ENCODE measurements at regions not wholly inside any gene's neighbourhood (a gene's known extent, or its start where the extent isn't known, plus 50 kb on each side); places are given as distances from the start of the nearest gene placed in this dataset.

DNA sequence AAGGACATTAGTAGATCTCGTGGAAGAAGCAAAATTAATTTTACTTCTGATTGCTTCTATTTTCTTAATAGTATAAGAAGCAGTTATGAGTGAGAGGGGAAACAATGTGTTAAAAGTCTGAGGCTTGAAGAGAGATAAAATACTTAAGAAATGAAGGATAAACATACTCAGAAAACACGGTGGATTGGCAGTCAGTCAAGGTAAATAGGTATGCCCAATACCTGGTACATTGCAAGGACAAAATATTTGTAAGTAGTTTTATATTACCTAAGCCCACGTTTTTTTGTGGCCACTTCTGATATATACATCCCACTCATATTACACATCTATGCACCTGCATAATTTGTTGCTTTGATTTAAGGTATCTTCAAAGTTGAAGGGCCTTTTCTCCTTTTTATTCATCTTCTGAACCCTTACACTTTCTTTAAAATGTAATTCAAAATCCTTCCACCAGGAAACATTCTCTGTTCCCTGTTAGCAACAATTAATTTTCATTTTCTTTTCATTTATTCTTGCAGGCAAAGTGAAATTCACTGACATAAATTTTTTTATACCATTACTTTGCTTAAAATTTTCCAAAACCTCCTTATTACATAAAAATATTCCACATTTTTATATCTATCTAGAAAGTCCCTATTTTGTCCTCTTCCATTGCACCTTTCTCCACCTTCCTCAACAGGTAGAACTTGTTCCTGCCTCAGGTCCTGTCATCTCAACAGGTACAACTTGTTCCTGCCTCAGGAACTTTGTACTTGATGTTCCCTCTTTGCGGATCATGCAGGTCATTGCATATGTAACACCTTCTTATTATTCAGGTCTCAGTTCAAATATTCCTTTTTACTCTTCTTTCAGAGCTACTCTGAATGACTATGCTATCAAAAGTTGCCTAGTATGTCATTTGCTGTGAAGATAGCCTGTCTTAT is 755.7 kb upstream of the ALCAM start:
- Histone ChIP-seq H3K9me3 (ENCODE audit: control insufficient read depth, low read length) (no peaks in the 10 kb centered on the region), H3K4me1 (ENCODE audit: control insufficient read depth, insufficient read depth, low read length) (no peaks in the 10 kb centered on the region), H3K4me3 (ENCODE audit: low read length) (no peak overlapping the region), H3K27me3 (ENCODE audit: control insufficient read depth, insufficient read depth) (no peaks in the 10 kb centered on the region), H3K27ac (ENCODE audit: low read length) (no peak overlapping the region)
- intact Hi-C loops (cut with DNase I), result no loop called here
- 54% methylated on average over 4 of the region's 4 CpGs for WGBS
- DNase-seq, result no peak
- no peak for ATAC-seq

DNA sequence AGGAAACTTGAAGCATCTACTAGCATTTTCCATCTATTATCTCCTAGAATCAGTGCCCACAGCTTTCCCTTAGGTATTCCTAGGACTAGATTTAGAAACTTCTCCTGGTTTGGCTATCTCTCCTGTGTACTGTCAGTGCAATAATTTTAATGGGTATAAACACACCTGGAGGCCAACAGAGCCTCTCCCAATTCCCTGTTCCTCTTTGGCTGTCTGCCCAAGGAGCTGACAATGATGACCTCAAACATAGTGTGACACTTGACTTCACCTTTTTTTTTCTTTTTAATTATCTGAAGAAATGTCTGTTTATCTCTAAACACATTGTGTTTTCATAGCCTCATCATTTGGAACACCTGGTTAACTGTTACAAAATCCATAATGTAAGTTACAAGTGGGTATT is 754.5 kb upstream of the ALCAM start:
- Histone ChIP-seq H3K27me3 (ENCODE audit: control insufficient read depth, insufficient read depth) (no peaks in the 10 kb centered on the region), H3K9me3 (ENCODE audit: control insufficient read depth, low read length) (no peaks in the 10 kb centered on the region), H3K4me3 (ENCODE audit: low read length) (no peak overlapping the region), H3K27ac (ENCODE audit: low read length) (no peak overlapping the region), H3K4me1 (ENCODE audit: control insufficient read depth, insufficient read depth, low read length) (no peaks in the 10 kb centered on the region)
- DNase-seq (no peak), ATAC-seq (no peak)
- intact Hi-C loops (cut with DNase I), result no loop called here

DNA sequence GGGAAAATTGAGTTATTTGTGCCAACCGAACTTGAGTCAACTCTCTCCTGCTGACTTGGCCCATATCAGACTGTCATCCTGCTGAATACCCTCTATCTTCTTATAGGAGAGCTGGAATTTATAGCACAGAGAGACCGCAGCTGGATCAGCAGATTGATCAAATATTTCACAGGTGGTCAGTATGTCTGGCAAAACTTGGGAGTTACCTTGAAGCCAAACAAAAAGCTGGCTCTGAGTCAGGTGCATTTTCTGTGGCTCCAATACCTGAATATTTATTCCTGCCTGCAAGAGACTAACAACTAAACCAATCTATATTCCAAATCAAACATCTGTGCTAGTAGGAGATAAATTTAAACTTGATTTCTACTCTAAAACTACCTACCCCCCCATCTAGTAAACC is 752.1 kb upstream of the ALCAM start:
- ATAC-seq (no peak), DNase-seq (no peak)
- no peaks in the 10 kb centered on the region for H3K4me1 ChIP-seq (ENCODE audit: control insufficient read depth, insufficient read depth, low read length)
- H3K27ac ChIP-seq (ENCODE audit: low read length), result no peak overlapping the region
- intact Hi-C loops (cut with DNase I), result no loop called here
- H3K9me3 ChIP-seq (ENCODE audit: control insufficient read depth, low read length), result no peaks in the 10 kb centered on the region
- H3K4me3 ChIP-seq (ENCODE audit: low read length), result no peak overlapping the region
- 90% methylated on average over 2 of the region's 2 CpGs for WGBS
- H3K27me3 ChIP-seq (ENCODE audit: control insufficient read depth, insufficient read depth), result no peaks in the 10 kb centered on the region

DNA sequence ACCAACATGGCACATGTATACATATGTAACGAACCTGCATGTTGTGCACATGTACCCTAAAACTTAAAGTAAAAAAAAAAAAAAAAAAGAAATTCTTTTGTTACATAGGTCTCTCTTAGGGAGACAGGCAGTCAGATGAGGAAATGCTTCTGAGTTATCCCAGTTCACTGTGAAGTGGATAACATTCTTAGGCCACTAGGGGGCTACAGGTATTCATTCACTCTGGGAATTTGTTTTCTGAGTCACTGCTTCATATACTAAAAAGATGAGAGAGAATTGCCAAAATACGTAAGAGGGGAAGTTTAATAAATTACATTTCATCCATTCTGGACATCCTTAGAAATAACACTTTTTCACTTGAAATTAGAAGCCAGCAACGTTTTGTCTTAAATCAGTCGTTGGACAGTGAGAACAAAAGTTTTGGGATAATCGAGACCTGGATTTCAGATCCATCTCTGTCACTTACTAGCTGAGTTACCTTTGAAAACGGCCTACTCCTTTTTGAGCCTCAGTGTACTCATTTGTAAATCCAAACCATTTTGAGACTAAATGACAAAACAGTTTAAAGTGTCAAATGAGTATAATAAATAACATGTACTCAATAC is 738.4 kb upstream of the ALCAM start:
- H3K4me3 ChIP-seq (ENCODE audit: low read length), result no peak overlapping the region
- 58% methylated on average over 6 of the region's 6 CpGs for WGBS
- no peaks in the 10 kb centered on the region for H3K4me1 ChIP-seq (ENCODE audit: control insufficient read depth, insufficient read depth, low read length)
- no peak for ATAC-seq
- no peaks in the 10 kb centered on the region for H3K9me3 ChIP-seq (ENCODE audit: control insufficient read depth, low read length)
- H3K27me3 ChIP-seq (ENCODE audit: control insufficient read depth, insufficient read depth), result no peaks in the 10 kb centered on the region
- H3K27ac ChIP-seq (ENCODE audit: low read length), result no peak overlapping the region
- DNase-seq, result no peak
- intact Hi-C loops (cut with DNase I), result no loop called here

DNA sequence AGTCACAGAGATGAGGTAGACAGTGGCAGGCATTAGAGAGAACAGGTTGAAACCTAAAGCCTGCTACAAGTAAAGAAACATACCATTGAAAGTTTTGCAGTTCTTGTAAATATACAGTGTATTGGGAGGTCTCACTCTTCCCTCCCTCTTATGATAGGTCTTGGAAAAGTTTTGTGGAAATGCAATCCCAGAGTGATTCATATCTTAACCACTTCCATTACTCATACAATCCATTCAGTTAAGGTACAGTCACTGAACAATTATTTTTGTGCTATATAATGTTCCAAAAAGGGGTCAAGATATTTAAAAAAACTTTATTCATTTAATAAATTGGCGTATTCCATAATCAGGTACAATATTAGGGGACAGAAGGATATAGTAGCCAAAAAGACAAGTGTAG is 737.7 kb upstream of the ALCAM start:
- Histone ChIP-seq H3K4me3 (ENCODE audit: low read length) (no peak overlapping the region), H3K27me3 (ENCODE audit: control insufficient read depth, insufficient read depth) (no peaks in the 10 kb centered on the region), H3K27ac (ENCODE audit: low read length) (no peak overlapping the region), H3K9me3 (ENCODE audit: control insufficient read depth, low read length) (no peaks in the 10 kb centered on the region), H3K4me1 (ENCODE audit: control insufficient read depth, insufficient read depth, low read length) (no peaks in the 10 kb centered on the region)
- 39% methylated on average over 1 of the region's 1 CpG for WGBS
- intact Hi-C loops (cut with DNase I), result no loop called here
- DNase-seq (no peak), ATAC-seq (no peak)

DNA sequence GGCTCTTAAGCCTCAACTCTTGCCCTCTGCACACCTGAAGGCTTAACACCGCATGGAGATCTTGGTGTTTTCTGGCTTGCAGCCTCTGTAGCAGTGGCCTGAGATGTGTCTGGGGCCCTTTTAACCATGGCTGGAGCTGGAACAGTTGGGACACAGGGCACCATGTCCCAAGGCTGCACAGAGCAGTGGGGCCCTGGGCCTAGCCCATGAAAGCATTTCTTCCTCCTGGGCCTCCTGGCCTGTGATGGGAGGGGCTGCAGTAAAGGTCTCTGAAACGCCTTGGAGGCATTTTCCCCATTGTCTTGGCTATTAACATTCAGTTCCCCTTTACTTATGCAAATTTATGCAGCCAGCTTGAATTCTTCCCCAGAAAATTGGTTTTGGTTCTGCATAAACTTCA is 735.5 kb upstream of the ALCAM start:
- Histone ChIP-seq H3K4me3 (ENCODE audit: low read length) (no peak overlapping the region), H3K4me1 (ENCODE audit: control insufficient read depth, insufficient read depth, low read length) (no peaks in the 10 kb centered on the region), H3K9me3 (ENCODE audit: control insufficient read depth, low read length) (no peaks in the 10 kb centered on the region), H3K27ac (ENCODE audit: low read length) (no peak overlapping the region), H3K27me3 (ENCODE audit: control insufficient read depth, insufficient read depth) (no peaks in the 10 kb centered on the region)
- WGBS, result 76% methylated on average over 2 of the region's 2 CpGs
- intact Hi-C loops (cut with DNase I), result no loop called here
- no peak for DNase-seq
- ATAC-seq, result no peak

DNA sequence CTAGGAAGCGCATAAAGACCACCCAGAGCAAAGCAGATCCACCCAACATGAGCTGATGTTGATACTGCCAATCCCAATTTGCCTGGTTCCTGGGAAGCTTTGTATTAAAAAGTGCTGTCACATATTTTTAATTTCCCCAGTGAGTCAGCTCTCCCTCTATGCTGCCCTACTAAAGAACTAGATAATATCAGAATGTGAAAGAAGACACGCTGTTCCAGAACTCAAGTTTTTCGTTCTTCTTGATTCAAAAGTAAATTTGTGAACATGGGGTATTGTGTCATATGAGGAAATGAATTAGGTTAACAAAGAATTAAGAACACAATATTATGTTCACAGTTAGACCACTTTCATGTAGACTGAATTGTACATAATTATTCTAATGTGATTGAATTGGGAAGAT is 734.2 kb upstream of the ALCAM start:
- Histone ChIP-seq H3K4me1 (ENCODE audit: control insufficient read depth, insufficient read depth, low read length) (no peaks in the 10 kb centered on the region), H3K27me3 (ENCODE audit: control insufficient read depth, insufficient read depth) (no peaks in the 10 kb centered on the region), H3K27ac (ENCODE audit: low read length) (no peak overlapping the region), H3K9me3 (ENCODE audit: control insufficient read depth, low read length) (no peaks in the 10 kb centered on the region), H3K4me3 (ENCODE audit: low read length) (no peak overlapping the region)
- no peak for DNase-seq
- intact Hi-C loops (cut with DNase I), result no loop called here
- no peak for ATAC-seq
- 76% methylated on average over 3 of the region's 3 CpGs for WGBS

DNA sequence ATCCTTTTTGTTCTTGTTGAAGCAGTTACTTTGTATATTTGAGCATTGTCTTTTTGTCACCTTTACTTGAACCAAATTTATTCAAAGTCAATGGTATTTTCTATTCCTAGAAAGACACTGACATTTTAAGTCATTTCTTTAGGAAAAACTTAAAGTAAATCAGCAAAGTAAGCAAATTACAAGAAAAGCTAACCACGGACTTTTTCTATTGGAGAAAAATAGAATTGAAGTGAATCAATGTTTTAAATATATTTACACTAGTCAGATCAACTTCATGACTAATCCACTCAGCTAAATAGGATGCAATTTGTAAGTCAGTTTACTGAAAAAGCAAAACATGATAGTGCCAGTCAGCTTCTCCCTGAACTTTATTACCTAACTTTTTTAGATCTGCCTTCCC is 733.8 kb upstream of the ALCAM start:
- DNase-seq, result no peak
- 80% methylated on average over 1 of the region's 1 CpG for WGBS
- Histone ChIP-seq H3K4me1 (ENCODE audit: control insufficient read depth, insufficient read depth, low read length) (no peaks in the 10 kb centered on the region), H3K4me3 (ENCODE audit: low read length) (no peak overlapping the region), H3K9me3 (ENCODE audit: control insufficient read depth, low read length) (no peaks in the 10 kb centered on the region), H3K27me3 (ENCODE audit: control insufficient read depth, insufficient read depth) (no peaks in the 10 kb centered on the region), H3K27ac (ENCODE audit: low read length) (no peak overlapping the region)
- ATAC-seq, result no peak
- intact Hi-C loops (cut with DNase I), result no loop called here

DNA sequence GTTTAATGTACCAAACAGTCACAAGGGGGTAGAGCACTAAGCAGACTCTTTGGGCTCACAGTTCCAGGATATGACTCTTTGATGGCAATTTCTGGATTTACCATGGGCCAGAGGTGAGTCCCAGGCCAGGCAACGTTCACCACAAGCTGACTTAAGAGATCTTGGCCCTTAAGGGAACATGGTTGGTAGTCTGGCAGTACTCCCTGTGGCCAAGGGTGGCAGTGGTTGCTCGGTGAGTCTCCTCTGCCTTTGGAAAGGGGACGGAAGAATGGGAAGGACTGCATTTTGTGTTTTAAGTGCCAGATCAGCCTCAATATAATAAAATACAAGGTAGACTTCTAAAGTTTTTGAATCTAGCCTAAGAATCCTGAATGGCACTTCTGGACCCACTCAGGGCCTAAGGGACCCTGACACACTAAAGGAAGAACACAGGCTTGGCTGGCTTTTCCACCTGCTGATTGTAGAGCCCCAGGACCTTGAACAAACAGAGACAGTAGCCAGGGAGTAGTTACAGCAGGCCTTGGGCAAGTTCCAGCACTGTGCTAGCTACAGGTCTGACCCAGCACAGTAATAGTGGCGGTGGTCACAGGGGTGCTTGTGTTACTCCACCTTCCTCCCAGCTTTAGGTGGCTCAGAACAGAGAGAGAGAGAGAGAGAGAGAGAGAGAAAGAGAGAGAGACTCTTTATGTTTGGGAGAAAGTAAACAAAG is 730.7 kb upstream of the ALCAM start:
- H3K4me1 ChIP-seq (ENCODE audit: control insufficient read depth, insufficient read depth, low read length), result no peaks in the 10 kb centered on the region
- no peaks in the 10 kb centered on the region for H3K27me3 ChIP-seq (ENCODE audit: control insufficient read depth, insufficient read depth)
- DNase-seq (no peak), ATAC-seq (no peak)
- H3K27ac ChIP-seq (ENCODE audit: low read length), result no peak overlapping the region
- no peaks in the 10 kb centered on the region for H3K9me3 ChIP-seq (ENCODE audit: control insufficient read depth, low read length)
- no peak overlapping the region for H3K4me3 ChIP-seq (ENCODE audit: low read length)
- WGBS, result 79% methylated on average over 4 of the region's 4 CpGs
- intact Hi-C loops (cut with DNase I), result no loop called here

DNA sequence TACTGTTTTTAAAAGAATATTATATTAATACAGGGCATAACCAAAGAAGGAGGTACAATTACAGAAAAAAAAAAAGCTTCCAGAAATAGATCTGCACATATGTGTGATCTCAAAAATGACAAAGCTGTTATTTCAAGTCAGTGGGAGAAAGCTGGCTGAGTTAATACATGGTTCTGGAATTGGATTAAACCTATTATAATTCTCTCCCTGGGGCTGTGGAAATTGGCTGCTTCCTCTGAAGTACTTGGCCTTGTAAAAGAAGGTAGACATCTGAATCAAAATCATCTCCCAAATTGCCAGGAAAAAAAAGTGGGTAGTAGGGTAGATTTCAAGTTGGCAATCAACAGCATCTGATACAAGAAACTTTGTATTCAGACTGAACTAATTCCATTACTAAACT is 723.9 kb upstream of the ALCAM start:
- no peaks in the 10 kb centered on the region for H3K4me1 ChIP-seq (ENCODE audit: control insufficient read depth, insufficient read depth, low read length)
- ATAC-seq (no peak), DNase-seq (no peak)
- intact Hi-C loops (cut with DNase I), result no loop called here
- H3K9me3 ChIP-seq (ENCODE audit: control insufficient read depth, low read length), result no peaks in the 10 kb centered on the region
- no peaks in the 10 kb centered on the region for H3K27me3 ChIP-seq (ENCODE audit: control insufficient read depth, insufficient read depth)
- H3K4me3 ChIP-seq (ENCODE audit: low read length), result no peak overlapping the region
- no peak overlapping the region for H3K27ac ChIP-seq (ENCODE audit: low read length)

DNA sequence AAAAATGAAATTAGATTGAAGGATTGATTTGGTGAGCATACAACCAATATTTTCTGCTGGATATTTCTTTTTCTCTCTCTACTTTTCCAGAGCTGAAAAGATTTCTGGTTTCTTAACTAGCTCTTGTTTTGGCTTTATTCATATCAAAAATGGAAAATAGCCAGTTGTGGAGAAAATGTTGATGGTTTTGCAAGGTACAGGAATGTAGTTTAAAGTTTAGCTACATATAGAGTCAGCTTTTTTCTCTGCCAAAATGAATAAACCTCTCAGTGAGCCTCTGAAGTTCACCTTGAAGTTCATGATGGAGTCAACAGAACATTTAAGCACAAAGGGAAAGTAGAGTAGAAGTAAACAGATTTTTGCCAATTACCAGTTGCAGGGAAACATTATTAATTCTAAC is 720.5 kb upstream of the ALCAM start:
- ATAC-seq (no peak), DNase-seq (no peak)
- intact Hi-C loops (cut with DNase I), result no loop called here
- no peak overlapping the region for H3K4me3 ChIP-seq (ENCODE audit: low read length)
- no peaks in the 10 kb centered on the region for H3K9me3 ChIP-seq (ENCODE audit: control insufficient read depth, low read length)
- H3K4me1 ChIP-seq (ENCODE audit: control insufficient read depth, insufficient read depth, low read length), result no peaks in the 10 kb centered on the region
- no peak overlapping the region for H3K27ac ChIP-seq (ENCODE audit: low read length)
- H3K27me3 ChIP-seq (ENCODE audit: control insufficient read depth, insufficient read depth), result no peaks in the 10 kb centered on the region
